ENCODE measurements at regions not wholly inside any gene's neighbourhood (a gene's known extent, or its start where the extent isn't known, plus 50 kb on each side); places are given as distances from the start of the nearest gene placed in this dataset.

GRCh38 chr4:147219145-147219544 lies 261.8 kb upstream of the EDNRA start:
- Histone ChIP-seq H3K4me1 (ENCODE audit: insufficient read depth, low read length) (no peaks in the 10 kb centered on the region), H3K23me2 (ENCODE audit: insufficient read length, low read depth, low read length, poor library complexity, severe bottlenecking) (no peaks in the 10 kb centered on the region), H3K79me2 (ENCODE audit: insufficient read depth, low read length) (no peaks in the 10 kb centered on the region), H2AFZ (ENCODE audit: low read length) (no peak overlapping the region), H2BK12ac (ENCODE audit: insufficient read length, low read depth, low read length) (no peak overlapping the region), H3K14ac (ENCODE audit: insufficient read depth, low read length) (no peak overlapping the region), H3K56ac (ENCODE audit: insufficient read length, low read depth, low read length) (no peak overlapping the region), H3K18ac (ENCODE audit: insufficient read length, low read depth, low read length) (no peak overlapping the region), H3K4me2 (ENCODE audit: insufficient read depth, insufficient read length, low read length) (no peak overlapping the region), H4K20me1 (ENCODE audit: control insufficient read depth, insufficient read depth, insufficient read length) (no peaks in the 10 kb centered on the region), H3K23ac (ENCODE audit: insufficient read length, low read depth, low read length) (no peak overlapping the region), H3T11ph (ENCODE audit: low read length) (no peak overlapping the region), H4K91ac (ENCODE audit: insufficient read length, low read depth, low read length) (no peak overlapping the region), H3K27me3 (ENCODE audit: insufficient read depth, low read length) (no peaks in the 10 kb centered on the region), H2AK5ac (ENCODE audit: insufficient read length, low read length) (no peak overlapping the region), H2BK20ac (ENCODE audit: low read depth, low read length, poor library complexity, severe bottlenecking) (no peak overlapping the region), H4K5ac (ENCODE audit: insufficient read length, low read depth, low read length) (no peak overlapping the region), H3K9ac (ENCODE audit: extremely low read depth, insufficient read length, low read length) (no peak overlapping the region), H3K27ac (ENCODE audit: insufficient read length, low read depth, low read length) (no peak overlapping the region), H3K4ac (ENCODE audit: low read depth, low read length) (no peak overlapping the region), H4K8ac (replicated peaks; ENCODE audit: insufficient read length, low read depth, low read length) (no peak overlapping the region), H2BK5ac (ENCODE audit: insufficient read length, low read length) (no peak overlapping the region), H2BK120ac (ENCODE audit: low read depth, low read length, poor library complexity, severe bottlenecking) (no peak overlapping the region), H3K9me3 (ENCODE audit: control insufficient read depth, low read depth, low read length) (no peaks in the 10 kb centered on the region), H3K79me1 (ENCODE audit: insufficient read depth, low read depth, low read length, poor library complexity, severe bottlenecking) (no peaks in the 10 kb centered on the region), H2BK15ac (ENCODE audit: low read depth, low read length) (no peak overlapping the region)
- no peak for DNase-seq
- no CpG with 5 or more reads among the region's 2 CpGs for WGBS (ENCODE audit: extremely low coverage, insufficient read length, low lambda C conversion rate)
- Mint-ChIP-seq H3K27me3 (ENCODE audit: low read depth) (no peaks in the 10 kb centered on the region), H3K27ac (no peak overlapping the region), H3K4me1 (no peaks in the 10 kb centered on the region), H3K4me3 (no peak overlapping the region), H3K36me3 (ENCODE audit: insufficient read depth in 1 of 3, low read depth in 3 of 3) (no peaks in the 10 kb centered on the region), H3K9me3 (no peaks in the 10 kb centered on the region; a peak in 2 of 5 replicates)
- no peak for TF ChIP-seq CTCF (conservative IDR thresholded peaks at IDR 0.05)

Measured in H9 (cell line).